Neural cell (in vitro differentiated cells): ENCODE measurements at regions not wholly inside any gene's neighbourhood (a gene's known extent, or its start where the extent isn't known, plus 50 kb on each side); places are given as distances from the start of the nearest gene placed in this dataset.

Source experiments
- H2AFZ ChIP-seq: fragments of 200-600, 300-800 bp; sonication (generic), shearing (Covaris generic); 2 replicates; pipeline ENCODE4 v1.6.0; 2014; ENCODE audit warnings: low read depth, mild to moderate bottlenecking, antibody characterized with exemption, low read length, moderate library complexity
- H3F3A ChIP-seq: fragments of 200-600 bp; shearing (Covaris generic); 2 replicates; pipeline ENCODE4 v1.6.1; 2016; ENCODE audit warnings: mild to moderate bottlenecking, moderate library complexity, mixed read lengths, antibody characterized with exemption, low read length; ENCODE audit not compliant: insufficient read depth, poor library complexity, severe bottlenecking
- H3K27ac ChIP-seq: fragments of 200-600, 300-800 bp; sonication (generic), shearing (Covaris generic); 2 replicates; pipeline ENCODE4 v1.5.1; 2014; ENCODE audit warnings: mild to moderate bottlenecking, low read length, moderate library complexity
- H3K27me3 ChIP-seq: fragments of 300-800, 200-600 bp; sonication (generic), shearing (Covaris generic); 2 replicates; pipeline ENCODE4 v1.6.0; 2014; ENCODE audit warnings: mild to moderate bottlenecking, low read depth, low read length, moderate library complexity; ENCODE audit not compliant: insufficient read depth
- H3K36me3 ChIP-seq: fragments of 300-800, 200-600 bp; sonication (generic), shearing (Covaris generic); 2 replicates; pipeline ENCODE4 v1.5.1; 2014; ENCODE audit warnings: mild to moderate bottlenecking, antibody characterized with exemption, low read length, moderate library complexity; ENCODE audit not compliant: insufficient read depth
- H3K4me2 ChIP-seq: fragments of 300-800, 200-600 bp; sonication (generic), shearing (Covaris generic); 2 replicates; pipeline ENCODE4 v1.6.0; 2014; ENCODE audit warnings: mild to moderate bottlenecking, low read length
- H3K4me3 ChIP-seq: fragments of 300-800, 200-600 bp; sonication (generic), shearing (Covaris generic); 2 replicates; pipeline ENCODE4 v1.5.1; 2014; ENCODE audit warnings: mild to moderate bottlenecking, low read length, moderate library complexity
- H3K79me2 ChIP-seq: fragments of 200-600 bp; shearing (Covaris generic); replicated peaks from 2 replicates; pipeline ENCODE4 v1.6.0; 2014; ENCODE audit warnings: mild to moderate bottlenecking, low read length, moderate library complexity; ENCODE audit not compliant: insufficient read depth
- H3K9ac ChIP-seq: fragments of 300-800, 200-600 bp; sonication (generic), shearing (Covaris generic); 2 replicates; pipeline ENCODE4 v1.6.1; 2016; ENCODE audit warnings: mild to moderate bottlenecking, low read length, mixed read lengths
- H3K9me2 ChIP-seq: fragments of 200-600 bp; shearing (Covaris generic); 2 replicates; pipeline ENCODE4 v1.6.1; 2016; ENCODE audit warnings: mild to moderate bottlenecking, low read length, mixed read lengths; ENCODE audit not compliant: insufficient read depth
- H3K9me3 ChIP-seq: fragments of 200-600, 300-800 bp; sonication (generic), shearing (Covaris generic); 2 replicates; pipeline ENCODE4 v1.6.1; 2016; ENCODE audit warnings: mild to moderate bottlenecking, mixed run types, low read length, moderate library complexity, mixed read lengths
- H4K20me1 ChIP-seq: fragments of 200-600 bp; shearing (Covaris generic); 2 replicates; pipeline ENCODE4 v1.6.1; 2016; ENCODE audit warnings: mild to moderate bottlenecking, mixed run types; ENCODE audit not compliant: insufficient read depth
- EP300 ChIP-seq: fragments of 450-650 bp; conservative IDR thresholded peaks from 2 replicates; pipeline ENCODE4 v1.6.1; 2014; ENCODE audit warnings: antibody characterized with exemption, mild to moderate bottlenecking, moderate library complexity; ENCODE audit not compliant: poor library complexity, severe bottlenecking
- EZH2 ChIP-seq: fragments of 200-600, 300-800 bp; shearing (Covaris generic), sonication (generic); IDR thresholded peaks from 2 replicates; pipeline ENCODE4 v1.6.1; 2014; ENCODE audit warnings: antibody characterized with exemption, low read length, borderline replicate concordance, mild to moderate bottlenecking; ENCODE audit not compliant: insufficient read depth, poor library complexity, severe bottlenecking
- MXI1 ChIP-seq: fragments of 450-650 bp; conservative IDR thresholded peaks from 2 replicates; pipeline ENCODE4 v1.6.1; 2014; ENCODE audit warnings: antibody characterized with exemption, mild to moderate bottlenecking; ENCODE audit not compliant: poor library complexity, severe bottlenecking
- POLR2AphosphoS5 ChIP-seq: IDR thresholded peaks from 2 replicates; pipeline ENCODE4 v1.6.1; 2012
- RAD21 ChIP-seq: fragments of 450-650 bp; conservative IDR thresholded peaks from 2 replicates; pipeline ENCODE4 v1.6.1; 2014; ENCODE audit warnings: antibody characterized with exemption, mild to moderate bottlenecking, moderate library complexity
- SMC3 ChIP-seq: fragments of 450-650 bp; conservative IDR thresholded peaks from 2 replicates; pipeline ENCODE4 v1.6.1; 2014; ENCODE audit warnings: antibody characterized with exemption, mild to moderate bottlenecking, moderate library complexity; ENCODE audit not compliant: poor library complexity
- TAF1 ChIP-seq: IDR thresholded peaks from 2 replicates; pipeline ENCODE4 v1.6.1; 2012; ENCODE audit warnings: low read depth
- TF ChIP-seq, protein P1 (sequence below): IDR thresholded peaks from 2 replicates; pipeline ENCODE4 v1.6.1; 2012; ENCODE audit warnings: borderline replicate concordance
- TF ChIP-seq, protein P2 (sequence below): fragments of 450-650 bp; IDR thresholded peaks from 2 replicates; pipeline ENCODE4 v1.5.1; 2014; ENCODE audit warnings: antibody characterized with exemption, mild to moderate bottlenecking, moderate library complexity; ENCODE audit not compliant: poor library complexity, severe bottlenecking

DNA sequence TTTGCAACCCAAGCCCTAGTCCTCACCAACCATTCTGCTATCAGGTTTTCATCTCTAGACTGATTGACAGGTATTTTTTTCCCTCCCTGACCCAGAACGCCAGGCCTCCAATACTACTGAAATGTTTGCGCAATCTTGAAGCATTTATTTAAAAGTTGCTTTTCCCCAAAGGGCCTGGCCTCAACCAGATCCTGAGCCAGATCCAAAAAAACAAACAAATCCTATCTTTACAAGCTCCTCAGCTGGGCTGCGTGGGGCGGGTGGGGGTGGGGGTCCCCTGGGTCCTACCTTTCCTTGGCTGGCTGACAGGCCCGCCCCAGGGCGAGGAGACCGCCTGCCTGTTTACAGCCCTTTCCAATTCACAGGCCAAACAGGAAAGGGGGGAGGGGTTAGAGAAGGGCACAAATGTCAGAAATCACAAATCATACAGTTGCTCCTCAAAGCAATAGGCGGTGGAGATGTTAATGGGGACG, 98.8 kb downstream of the FOXD2 start:
- Histone ChIP-seq H3K27ac (no peak overlapping the region), H2AFZ (no peak overlapping the region), H3K79me2 (no peaks in the 10 kb centered on the region), H4K20me1 (no peaks in the 10 kb centered on the region), H3K4me3 (no peak overlapping the region), H3K36me3 (no peaks in the 10 kb centered on the region), H3K27me3 (peaks cover 8% of the 10 kb centered on the region), H3K9me3 (no peaks in the 10 kb centered on the region), H3K9me2 (no peaks in the 10 kb centered on the region), H3K4me2 (no peak overlapping the region), H3F3A (no peaks in the 10 kb centered on the region), H3K9ac (no peak overlapping the region)
- TF ChIP-seq, protein P1, sequence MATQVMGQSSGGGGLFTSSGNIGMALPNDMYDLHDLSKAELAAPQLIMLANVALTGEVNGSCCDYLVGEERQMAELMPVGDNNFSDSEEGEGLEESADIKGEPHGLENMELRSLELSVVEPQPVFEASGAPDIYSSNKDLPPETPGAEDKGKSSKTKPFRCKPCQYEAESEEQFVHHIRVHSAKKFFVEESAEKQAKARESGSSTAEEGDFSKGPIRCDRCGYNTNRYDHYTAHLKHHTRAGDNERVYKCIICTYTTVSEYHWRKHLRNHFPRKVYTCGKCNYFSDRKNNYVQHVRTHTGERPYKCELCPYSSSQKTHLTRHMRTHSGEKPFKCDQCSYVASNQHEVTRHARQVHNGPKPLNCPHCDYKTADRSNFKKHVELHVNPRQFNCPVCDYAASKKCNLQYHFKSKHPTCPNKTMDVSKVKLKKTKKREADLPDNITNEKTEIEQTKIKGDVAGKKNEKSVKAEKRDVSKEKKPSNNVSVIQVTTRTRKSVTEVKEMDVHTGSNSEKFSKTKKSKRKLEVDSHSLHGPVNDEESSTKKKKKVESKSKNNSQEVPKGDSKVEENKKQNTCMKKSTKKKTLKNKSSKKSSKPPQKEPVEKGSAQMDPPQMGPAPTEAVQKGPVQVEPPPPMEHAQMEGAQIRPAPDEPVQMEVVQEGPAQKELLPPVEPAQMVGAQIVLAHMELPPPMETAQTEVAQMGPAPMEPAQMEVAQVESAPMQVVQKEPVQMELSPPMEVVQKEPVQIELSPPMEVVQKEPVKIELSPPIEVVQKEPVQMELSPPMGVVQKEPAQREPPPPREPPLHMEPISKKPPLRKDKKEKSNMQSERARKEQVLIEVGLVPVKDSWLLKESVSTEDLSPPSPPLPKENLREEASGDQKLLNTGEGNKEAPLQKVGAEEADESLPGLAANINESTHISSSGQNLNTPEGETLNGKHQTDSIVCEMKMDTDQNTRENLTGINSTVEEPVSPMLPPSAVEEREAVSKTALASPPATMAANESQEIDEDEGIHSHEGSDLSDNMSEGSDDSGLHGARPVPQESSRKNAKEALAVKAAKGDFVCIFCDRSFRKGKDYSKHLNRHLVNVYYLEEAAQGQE: no peak
- no peak for TF ChIP-seq RAD21
- no peak for TF ChIP-seq MXI1
- no peak for TF ChIP-seq EZH2
- no peak for TF ChIP-seq TAF1
- TF ChIP-seq, protein P2, sequence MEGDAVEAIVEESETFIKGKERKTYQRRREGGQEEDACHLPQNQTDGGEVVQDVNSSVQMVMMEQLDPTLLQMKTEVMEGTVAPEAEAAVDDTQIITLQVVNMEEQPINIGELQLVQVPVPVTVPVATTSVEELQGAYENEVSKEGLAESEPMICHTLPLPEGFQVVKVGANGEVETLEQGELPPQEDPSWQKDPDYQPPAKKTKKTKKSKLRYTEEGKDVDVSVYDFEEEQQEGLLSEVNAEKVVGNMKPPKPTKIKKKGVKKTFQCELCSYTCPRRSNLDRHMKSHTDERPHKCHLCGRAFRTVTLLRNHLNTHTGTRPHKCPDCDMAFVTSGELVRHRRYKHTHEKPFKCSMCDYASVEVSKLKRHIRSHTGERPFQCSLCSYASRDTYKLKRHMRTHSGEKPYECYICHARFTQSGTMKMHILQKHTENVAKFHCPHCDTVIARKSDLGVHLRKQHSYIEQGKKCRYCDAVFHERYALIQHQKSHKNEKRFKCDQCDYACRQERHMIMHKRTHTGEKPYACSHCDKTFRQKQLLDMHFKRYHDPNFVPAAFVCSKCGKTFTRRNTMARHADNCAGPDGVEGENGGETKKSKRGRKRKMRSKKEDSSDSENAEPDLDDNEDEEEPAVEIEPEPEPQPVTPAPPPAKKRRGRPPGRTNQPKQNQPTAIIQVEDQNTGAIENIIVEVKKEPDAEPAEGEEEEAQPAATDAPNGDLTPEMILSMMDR: no peak
- no peak for TF ChIP-seq SMC3
- no peak for TF ChIP-seq POLR2AphosphoS5
- TF ChIP-seq EP300: no peak

DNA sequence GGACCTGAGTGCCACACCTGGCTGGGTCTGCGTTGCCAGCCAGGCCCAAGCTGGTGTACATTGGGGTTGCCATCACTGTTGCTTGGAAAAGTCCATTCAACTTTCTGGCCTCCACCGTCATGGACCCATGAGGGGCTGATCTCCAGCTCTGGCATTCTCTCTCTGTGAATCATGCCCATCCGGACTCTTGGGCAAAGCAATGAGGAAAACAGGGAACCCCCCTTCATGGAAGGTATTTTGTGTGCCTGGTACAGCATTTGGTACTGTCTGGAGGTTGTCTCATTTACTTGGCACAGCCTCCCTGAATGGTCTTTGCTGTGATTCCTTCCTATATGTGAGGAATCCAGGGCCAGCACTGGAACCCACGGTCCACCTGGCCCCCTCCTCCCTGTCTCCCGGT, 99.4 kb downstream of the FOXD2 start:
- Histone ChIP-seq H3K4me3 (no peak overlapping the region), H3K27ac (no peak overlapping the region), H3K36me3 (no peaks in the 10 kb centered on the region), H3K79me2 (no peaks in the 10 kb centered on the region), H3K9me2 (no peaks in the 10 kb centered on the region), H3K4me2 (no peak overlapping the region), H3K9ac (no peak overlapping the region), H4K20me1 (no peaks in the 10 kb centered on the region), H3K9me3 (no peaks in the 10 kb centered on the region), H3K27me3 (peaks cover 8% of the 10 kb centered on the region), H3F3A (no peaks in the 10 kb centered on the region), H2AFZ (no peak overlapping the region)
- TF ChIP-seq RAD21: no peak
- TF ChIP-seq POLR2AphosphoS5: no peak
- TF ChIP-seq TAF1: no peak
- TF ChIP-seq EP300: no peak
- TF ChIP-seq, protein P2: no peak
- no peak for TF ChIP-seq EZH2
- no peak for TF ChIP-seq SMC3
- TF ChIP-seq, protein P1: no peak
- no peak for TF ChIP-seq MXI1
